Liver (tissue), 8 donors: ENCODE measurements at regions not wholly inside any gene's neighbourhood (a gene's known extent, or its start where the extent isn't known, plus 50 kb on each side); places are given as distances from the start of the nearest gene placed in this dataset.

Experiments used
- DNase-seq: peaks from one replicate; pipeline ENCODE4 v3.0.0-alpha.2; 2017; ENCODE audit warnings: low spot score
- H3K27ac ChIP-seq, 2 donors: one replicate each; pipeline ENCODE4 v1.7.0; 2013; ENCODE audit warnings: inconsistent platforms in 2 of 2, low read length in 2 of 2, control low read depth in 1 of 2, low read depth in 1 of 2, mild to moderate bottlenecking in 1 of 2
- H3K27me3 ChIP-seq, 4 donors: one replicate each; pipeline versions ENCODE4 v1.6.1 to v1.7.0; 2013; ENCODE audit warnings: low read length in 3 of 4, inconsistent platforms in 1 of 4, mild to moderate bottlenecking in 1 of 4, moderate library complexity in 1 of 4; ENCODE audit not compliant: control insufficient read depth in 4 of 4, insufficient read depth in 4 of 4
- H3K36me3 ChIP-seq, 4 donors: one replicate each; pipeline versions ENCODE4 v1.6.1 to v1.7.0; 2013; ENCODE audit warnings: low read length in 3 of 4, mild to moderate bottlenecking in 3 of 4, low read depth in 1 of 4, moderate library complexity in 1 of 4; ENCODE audit not compliant: control insufficient read depth in 4 of 4, insufficient read depth in 3 of 4
- H3K4me1 ChIP-seq, 4 donors: one replicate each; pipeline versions ENCODE4 v1.6.1 to v1.7.0; 2013; ENCODE audit warnings: low read length in 3 of 4, mild to moderate bottlenecking in 3 of 4, moderate library complexity in 1 of 4; ENCODE audit not compliant: control insufficient read depth in 4 of 4, insufficient read depth in 4 of 4
- H3K4me3 ChIP-seq, 3 donors: one replicate each; pipeline versions ENCODE4 v1.6.1 to v1.7.0; 2013; ENCODE audit warnings: low read length in 3 of 3, control low read depth in 1 of 3, low read depth in 1 of 3, mild to moderate bottlenecking in 1 of 3
- H3K9ac ChIP-seq, 2 donors: one replicate each; pipeline ENCODE4 v1.7.0; 2013; ENCODE audit warnings: low read length in 2 of 2, mild to moderate bottlenecking in 2 of 2, moderate library complexity in 2 of 2, control low read depth in 1 of 2, low read depth in 1 of 2
- H3K9me3 ChIP-seq, 4 donors: one replicate each; pipeline versions ENCODE4 v1.6.1 to v1.7.0; 2013; ENCODE audit warnings: low read length in 3 of 4; ENCODE audit not compliant: control insufficient read depth in 4 of 4
- ATF3 ChIP-seq: IDR thresholded peaks from 2 replicates; pipeline ENCODE4 v1.6.1; 2016; ENCODE audit warnings: antibody characterized with exemption
- EGR1 ChIP-seq, 2 donors: IDR thresholded peaks; 2 replicates each; pipeline ENCODE4 v1.6.1; 2016 to 2018; ENCODE audit warnings: antibody characterized with exemption in 2 of 2, low read depth in 2 of 2
- FOXA1 ChIP-seq: IDR thresholded peaks from 2 replicates; pipeline ENCODE4 v1.6.1; 2016; ENCODE audit warnings: antibody characterized with exemption
- FOXA2 ChIP-seq: IDR thresholded peaks from 2 replicates; pipeline ENCODE4 v1.6.1; 2016; ENCODE audit warnings: antibody characterized with exemption
- GABPA ChIP-seq, 2 donors: IDR thresholded peaks in 1 of 2; conservative IDR thresholded peaks in 1 of 2; 2 replicates each; pipeline ENCODE4 v1.6.1; 2016; ENCODE audit warnings: antibody characterized with exemption in 2 of 2, mild to moderate bottlenecking in 1 of 2, moderate library complexity in 1 of 2
- HNF4A ChIP-seq, 2 donors: conservative IDR thresholded peaks; 2 replicates each; pipeline ENCODE4 v1.6.1; 2016; ENCODE audit warnings: antibody characterized with exemption in 2 of 2, mild to moderate bottlenecking in 2 of 2
- HNF4G ChIP-seq: IDR thresholded peaks from 2 replicates; pipeline ENCODE4 v1.6.1; 2016; ENCODE audit warnings: antibody characterized with exemption
- JUND ChIP-seq, 2 donors: IDR thresholded peaks; 2 replicates each; pipeline ENCODE4 v1.6.1; 2016; ENCODE audit warnings: antibody characterized with exemption in 2 of 2
- MAX ChIP-seq: IDR thresholded peaks from 2 replicates; pipeline ENCODE4 v1.6.1; 2016; ENCODE audit warnings: antibody characterized with exemption
- RXRA ChIP-seq, 2 donors: IDR thresholded peaks; 2 replicates each; pipeline ENCODE4 v1.6.1; 2017 to 2018; ENCODE audit warnings: antibody characterized with exemption in 2 of 2, mild to moderate bottlenecking in 1 of 2
- SP1 ChIP-seq: IDR thresholded peaks from 2 replicates; pipeline ENCODE4 v1.6.1; 2018; ENCODE audit warnings: antibody characterized with exemption, mild to moderate bottlenecking
- YY1 ChIP-seq: IDR thresholded peaks from 2 replicates; pipeline ENCODE4 v1.6.1; 2016; ENCODE audit warnings: antibody characterized with exemption, mild to moderate bottlenecking
- ZBTB33 ChIP-seq: IDR thresholded peaks from 2 replicates; pipeline ENCODE4 v1.6.1; 2016; ENCODE audit warnings: antibody characterized with exemption
- WGBS: extraction: QIAGEN DNeasy Blood & Tissue Kit; methylation state at CpG from one replicate; pipeline ENCODE4 v1.1.7; 2013; 5-methylcytosine and 5-hydroxymethylcytosine counted together
- TF ChIP-seq, protein P1 (sequence below): fragments of 150-350 bp; IDR thresholded peaks from 2 replicates; pipeline ENCODE4 v1.5.1; 2017; ENCODE audit warnings: improper control_type of control experiment, low read depth, low read length; ENCODE audit not compliant: missing input control
- TF ChIP-seq, protein P2 (sequence below): IDR thresholded peaks from 2 replicates; pipeline ENCODE4 v1.6.1; 2016; ENCODE audit warnings: antibody characterized with exemption, mild to moderate bottlenecking
- donor health status: healthy.
- donor health status: healthy.
- donor health status: healthy.
- donor health status: healthy.
- donor health status: healthy.

GRCh38 chr5:8826508-8826907 lies 719.4 kb downstream of the SEMA5A start:
- H3K9ac ChIP-seq: no peak overlapping the region
- H3K27ac ChIP-seq: no peak overlapping the region
- no peak for DNase-seq
- TF ChIP-seq FOXA2 (no peak), YY1 (no peak), ATF3 (no peak), HNF4G (no peak), MAX (no peak), HNF4A (conservative IDR thresholded peaks at IDR 0.05) (no peak), GABPA (IDR thresholded peaks at IDR 0.05 in 1 of 2, conservative IDR thresholded peaks at IDR 0.05 in 1 of 2) (no peak), JUND (IDR thresholded peaks at IDR 0.05) (no peak), FOXA1 (no peak)
- TF ChIP-seq, protein P1, sequence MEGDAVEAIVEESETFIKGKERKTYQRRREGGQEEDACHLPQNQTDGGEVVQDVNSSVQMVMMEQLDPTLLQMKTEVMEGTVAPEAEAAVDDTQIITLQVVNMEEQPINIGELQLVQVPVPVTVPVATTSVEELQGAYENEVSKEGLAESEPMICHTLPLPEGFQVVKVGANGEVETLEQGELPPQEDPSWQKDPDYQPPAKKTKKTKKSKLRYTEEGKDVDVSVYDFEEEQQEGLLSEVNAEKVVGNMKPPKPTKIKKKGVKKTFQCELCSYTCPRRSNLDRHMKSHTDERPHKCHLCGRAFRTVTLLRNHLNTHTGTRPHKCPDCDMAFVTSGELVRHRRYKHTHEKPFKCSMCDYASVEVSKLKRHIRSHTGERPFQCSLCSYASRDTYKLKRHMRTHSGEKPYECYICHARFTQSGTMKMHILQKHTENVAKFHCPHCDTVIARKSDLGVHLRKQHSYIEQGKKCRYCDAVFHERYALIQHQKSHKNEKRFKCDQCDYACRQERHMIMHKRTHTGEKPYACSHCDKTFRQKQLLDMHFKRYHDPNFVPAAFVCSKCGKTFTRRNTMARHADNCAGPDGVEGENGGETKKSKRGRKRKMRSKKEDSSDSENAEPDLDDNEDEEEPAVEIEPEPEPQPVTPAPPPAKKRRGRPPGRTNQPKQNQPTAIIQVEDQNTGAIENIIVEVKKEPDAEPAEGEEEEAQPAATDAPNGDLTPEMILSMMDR: no peak
- H3K27me3 ChIP-seq: no peaks in the 10 kb centered on the region
- H3K36me3 ChIP-seq: no peaks in the 10 kb centered on the region
- no peaks in the 10 kb centered on the region for H3K9me3 ChIP-seq
- H3K4me1 ChIP-seq: no peaks in the 10 kb centered on the region
- no peak overlapping the region for H3K4me3 ChIP-seq
- 41% methylated on average over 2 of the region's 2 CpGs for WGBS

- Histone ChIP-seq H3K9ac (no peak overlapping the region), H3K27ac (no peak overlapping the region), H3K36me3 (no peaks in the 10 kb centered on the region), H3K9me3 (no peaks in the 10 kb centered on the region), H3K4me1 (no peaks in the 10 kb centered on the region), H3K4me3 (no peak overlapping the region), H3K27me3 (no peaks in the 10 kb centered on the region)
- DNase-seq: no peak
- no peak for TF ChIP-seq HNF4A (conservative IDR thresholded peaks at IDR 0.05)
- TF ChIP-seq FOXA1: no peak
- TF ChIP-seq YY1: no peak
- TF ChIP-seq RXRA (IDR thresholded peaks at IDR 0.05): no peak
- TF ChIP-seq, protein P1: no peak
- TF ChIP-seq ZBTB33: no peak
- TF ChIP-seq GABPA (IDR thresholded peaks at IDR 0.05 in 1 of 2, conservative IDR thresholded peaks at IDR 0.05 in 1 of 2): no peak
- no peak for TF ChIP-seq FOXA2
- TF ChIP-seq ATF3: no peak
- no peak for TF ChIP-seq SP1
- no peak for TF ChIP-seq EGR1 (IDR thresholded peaks at IDR 0.05; ENCODE audit: low read depth in 2 of 2)
- TF ChIP-seq, protein P2, sequence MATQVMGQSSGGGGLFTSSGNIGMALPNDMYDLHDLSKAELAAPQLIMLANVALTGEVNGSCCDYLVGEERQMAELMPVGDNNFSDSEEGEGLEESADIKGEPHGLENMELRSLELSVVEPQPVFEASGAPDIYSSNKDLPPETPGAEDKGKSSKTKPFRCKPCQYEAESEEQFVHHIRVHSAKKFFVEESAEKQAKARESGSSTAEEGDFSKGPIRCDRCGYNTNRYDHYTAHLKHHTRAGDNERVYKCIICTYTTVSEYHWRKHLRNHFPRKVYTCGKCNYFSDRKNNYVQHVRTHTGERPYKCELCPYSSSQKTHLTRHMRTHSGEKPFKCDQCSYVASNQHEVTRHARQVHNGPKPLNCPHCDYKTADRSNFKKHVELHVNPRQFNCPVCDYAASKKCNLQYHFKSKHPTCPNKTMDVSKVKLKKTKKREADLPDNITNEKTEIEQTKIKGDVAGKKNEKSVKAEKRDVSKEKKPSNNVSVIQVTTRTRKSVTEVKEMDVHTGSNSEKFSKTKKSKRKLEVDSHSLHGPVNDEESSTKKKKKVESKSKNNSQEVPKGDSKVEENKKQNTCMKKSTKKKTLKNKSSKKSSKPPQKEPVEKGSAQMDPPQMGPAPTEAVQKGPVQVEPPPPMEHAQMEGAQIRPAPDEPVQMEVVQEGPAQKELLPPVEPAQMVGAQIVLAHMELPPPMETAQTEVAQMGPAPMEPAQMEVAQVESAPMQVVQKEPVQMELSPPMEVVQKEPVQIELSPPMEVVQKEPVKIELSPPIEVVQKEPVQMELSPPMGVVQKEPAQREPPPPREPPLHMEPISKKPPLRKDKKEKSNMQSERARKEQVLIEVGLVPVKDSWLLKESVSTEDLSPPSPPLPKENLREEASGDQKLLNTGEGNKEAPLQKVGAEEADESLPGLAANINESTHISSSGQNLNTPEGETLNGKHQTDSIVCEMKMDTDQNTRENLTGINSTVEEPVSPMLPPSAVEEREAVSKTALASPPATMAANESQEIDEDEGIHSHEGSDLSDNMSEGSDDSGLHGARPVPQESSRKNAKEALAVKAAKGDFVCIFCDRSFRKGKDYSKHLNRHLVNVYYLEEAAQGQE: no peak
- 48% methylated on average over 4 of the region's 4 CpGs for WGBS
Measured at GRCh38 chr5:8827696-8828095, 718.2 kb downstream of the SEMA5A start.
